IPS DF 4.7 (cell line): ENCODE measurements at regions not wholly inside any gene's neighbourhood (a gene's known extent, or its start where the extent isn't known, plus 50 kb on each side); places are given as distances from the start of the nearest gene placed in this dataset.

Experiments used
- DNase-seq: peaks from one replicate; pipeline ENCODE4 v3.0.0-alpha.2; 2013; ENCODE audit warnings: low spot score; ENCODE audit errors: extremely low read depth

DNA sequence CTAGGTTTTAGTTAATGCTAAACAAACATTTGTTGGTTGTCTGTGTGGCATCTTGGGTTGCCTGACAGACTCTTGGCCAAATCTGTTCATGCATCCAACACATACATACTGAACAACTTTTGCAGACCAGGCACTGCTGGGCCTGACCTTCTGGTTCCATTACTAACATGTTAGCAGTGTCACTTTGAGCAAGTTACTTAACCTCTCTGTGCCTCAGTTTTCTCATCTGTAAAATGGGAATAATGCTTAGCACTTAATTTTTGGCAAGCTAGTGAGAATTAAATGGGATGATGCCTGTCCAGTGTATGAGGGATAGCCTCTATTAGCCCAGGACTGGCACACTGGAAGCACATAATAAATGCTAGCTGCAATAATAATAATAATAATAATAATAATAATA lies 169.9 kb downstream of the DHX35 start:
- DNase-seq, result no peak

DNA sequence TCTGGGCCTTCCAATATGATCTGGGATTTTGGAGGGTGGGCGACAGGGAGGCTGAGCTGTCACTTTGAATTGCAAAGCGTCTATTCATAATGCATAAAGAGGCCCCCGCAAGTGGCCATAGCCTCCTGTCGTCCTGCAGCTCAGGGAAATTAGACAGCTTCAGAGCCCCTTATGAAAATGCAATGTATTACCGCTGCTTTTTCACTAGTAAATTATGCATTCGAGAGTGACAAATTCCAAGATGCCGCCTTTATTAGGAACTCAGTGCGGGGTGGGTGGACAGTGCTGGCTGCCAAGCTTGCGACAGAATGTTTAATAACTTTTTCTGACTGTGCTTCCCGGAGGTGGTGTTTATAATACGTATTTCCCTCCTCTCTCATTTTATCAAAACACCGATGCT lies 168.5 kb downstream of the DHX35 start:
- DNase-seq, result no peak

DNA sequence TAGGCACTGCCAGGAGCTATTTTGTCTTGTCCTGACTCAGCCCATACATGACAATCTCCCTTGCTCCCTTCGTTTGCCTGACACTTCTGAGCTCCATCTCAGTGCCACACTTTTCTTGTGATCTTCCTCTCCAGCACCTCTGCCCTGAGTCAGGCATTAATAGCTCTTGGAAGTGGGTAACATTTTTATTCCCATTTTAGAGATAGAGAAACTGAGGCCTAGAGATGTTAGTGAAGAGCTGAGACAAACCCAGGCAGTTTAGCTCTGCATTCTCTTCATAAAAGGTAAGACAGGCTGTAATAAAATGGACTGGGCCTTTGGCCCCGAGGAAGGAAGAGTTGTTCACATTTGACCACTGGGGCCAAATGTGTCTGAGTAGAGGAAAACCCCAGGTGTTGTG lies 167.4 kb downstream of the DHX35 start:
- no peak for DNase-seq

DNA sequence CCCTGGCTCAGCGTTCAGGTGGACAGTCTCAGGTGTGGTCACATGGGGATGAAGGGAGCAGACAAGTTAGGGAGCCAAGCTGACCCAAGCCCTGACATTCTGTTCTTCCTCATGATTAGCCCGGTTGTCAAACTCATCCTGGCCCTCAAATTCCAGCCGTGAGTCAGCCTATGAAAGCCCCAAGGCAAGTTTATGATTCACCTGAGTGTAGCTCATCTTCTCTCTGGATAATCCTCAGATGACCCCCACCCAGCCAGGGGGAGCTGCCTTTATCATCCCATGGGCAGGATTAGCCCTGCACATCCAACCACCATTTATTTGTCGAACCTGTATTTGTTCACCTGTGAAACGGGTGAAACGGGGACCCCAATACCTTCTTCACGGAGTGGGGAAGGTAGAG lies 161.9 kb downstream of the DHX35 start:
- DNase-seq, result no peak

DNA sequence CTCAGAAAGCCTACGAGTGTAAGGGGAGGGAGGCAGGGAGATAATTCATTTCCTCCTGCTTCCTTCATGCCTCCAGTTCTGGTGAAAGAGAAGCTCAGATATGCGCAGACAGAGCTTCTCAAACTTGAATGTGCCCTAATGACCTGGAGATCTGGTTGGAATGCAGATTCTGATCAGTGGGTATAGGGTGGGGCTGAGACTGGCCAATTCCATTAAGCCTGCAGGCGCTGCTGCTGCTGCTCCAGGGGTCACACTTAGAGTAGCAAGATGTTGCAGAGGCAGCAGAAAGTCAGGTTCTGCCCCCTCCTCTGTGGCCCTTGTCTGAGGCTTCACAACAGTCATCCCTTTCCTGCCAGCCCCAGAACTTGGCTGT lies 161.0 kb downstream of the DHX35 start:
- DNase-seq, result no peak

DNA sequence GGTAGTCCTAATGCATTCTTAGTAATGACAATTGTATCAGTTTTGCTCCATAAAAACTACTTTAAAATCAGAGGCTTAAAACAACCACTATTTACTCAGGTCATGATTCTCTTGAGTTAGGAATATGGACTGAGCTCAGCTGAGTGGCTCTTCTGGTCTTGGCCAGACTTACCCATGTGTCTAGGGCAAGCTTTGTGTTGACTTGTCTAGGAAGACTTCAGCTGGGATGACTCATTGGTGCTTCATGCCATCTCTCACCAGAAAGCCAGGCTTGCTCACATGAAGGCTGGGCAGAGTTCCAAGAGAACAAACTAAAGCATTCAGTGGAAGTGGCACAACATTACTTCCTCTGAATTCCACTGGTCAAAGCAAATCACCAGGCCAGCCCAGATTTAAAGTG lies 155.3 kb downstream of the DHX35 start:
- no peak for DNase-seq

DNA sequence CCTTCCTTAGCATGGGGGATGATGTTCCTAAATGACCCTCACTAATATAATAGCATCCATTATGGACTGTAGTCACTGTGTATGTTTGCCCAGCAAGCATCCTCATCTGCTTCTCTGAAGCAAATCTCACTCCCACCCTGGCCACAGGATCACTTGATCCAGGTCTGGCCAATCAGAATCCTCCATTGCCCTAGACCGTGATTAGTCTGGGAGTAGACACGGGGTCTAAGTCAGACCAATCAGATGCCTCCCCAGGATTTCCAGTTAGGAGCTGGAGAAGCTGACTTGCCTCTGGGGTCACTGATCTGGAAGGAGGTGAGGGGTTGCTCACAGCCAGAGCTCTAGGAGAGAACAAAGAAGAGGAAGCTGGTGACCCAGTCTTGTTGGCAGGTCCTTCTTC lies 153.9 kb downstream of the DHX35 start:
- no peak for DNase-seq

DNA sequence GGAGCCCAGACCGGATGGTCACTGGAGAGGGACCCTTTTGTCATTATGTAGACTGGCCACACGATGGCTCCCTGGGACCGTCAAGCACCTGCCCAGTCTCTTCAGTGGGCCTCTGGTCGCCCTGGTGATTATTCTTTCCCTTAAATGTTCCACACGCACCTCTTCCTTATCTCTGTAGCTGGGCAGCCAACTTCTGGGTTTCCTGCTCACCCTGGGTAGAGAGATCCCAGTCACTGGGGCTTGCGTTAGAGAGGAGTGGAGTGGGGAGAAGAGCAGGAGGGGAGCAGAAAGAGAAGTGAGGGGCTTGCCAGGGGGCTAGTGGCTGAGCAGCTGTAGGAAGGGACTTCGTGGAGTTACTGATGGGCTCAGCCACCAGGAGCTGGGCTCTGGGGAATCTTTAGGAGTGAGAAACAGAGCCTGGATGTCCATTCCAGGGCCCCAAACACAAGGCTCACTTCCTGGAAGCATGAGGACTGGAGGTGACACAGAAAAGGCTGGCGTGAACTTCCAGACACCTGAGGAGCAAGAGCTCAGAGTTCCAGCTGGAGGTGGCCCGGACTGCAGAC lies 150.1 kb downstream of the DHX35 start:
- DNase-seq, result peak; percentile 56

DNA sequence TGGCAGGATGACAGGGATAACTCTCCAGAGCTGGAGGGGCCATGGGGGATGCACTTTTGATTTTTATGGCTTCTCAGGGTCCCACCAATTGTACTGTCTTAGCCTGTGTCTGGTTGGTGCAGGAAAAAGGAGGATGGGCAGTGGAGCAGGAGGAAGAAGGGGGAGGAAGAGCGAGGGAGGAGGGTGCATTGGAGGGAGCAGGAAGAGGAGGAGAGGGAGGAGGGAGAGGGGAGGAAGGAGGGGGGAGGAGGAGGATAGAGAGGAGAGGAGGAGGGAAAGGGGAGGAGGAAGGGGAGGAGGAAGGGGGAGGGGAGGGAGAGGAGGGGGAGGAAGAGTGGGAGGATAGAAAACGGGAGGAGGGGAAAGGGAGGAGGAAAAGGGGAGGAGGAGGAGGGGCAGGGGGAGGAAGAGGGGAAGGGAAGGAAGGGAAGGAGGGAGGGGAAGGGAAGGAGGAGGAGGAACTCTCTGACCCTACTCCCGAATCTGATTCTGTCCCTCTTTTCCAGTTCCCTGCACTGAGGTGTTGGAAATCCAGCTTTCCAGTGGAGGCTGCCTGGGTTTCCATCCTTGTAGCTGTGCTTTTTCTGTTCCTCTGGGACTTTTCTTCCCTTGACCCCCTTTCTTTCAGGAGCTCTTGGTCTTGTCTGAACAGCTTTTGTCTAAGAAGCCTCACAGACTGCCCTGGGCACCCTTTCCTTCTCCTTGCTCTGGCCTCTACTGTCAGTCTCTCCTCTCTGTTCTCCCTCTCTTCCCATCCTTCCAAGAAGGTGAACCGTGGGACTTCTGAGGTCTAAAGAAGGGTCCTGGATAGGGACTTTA lies 149.4 kb downstream of the DHX35 start:
- DNase-seq, result no peak

DNA sequence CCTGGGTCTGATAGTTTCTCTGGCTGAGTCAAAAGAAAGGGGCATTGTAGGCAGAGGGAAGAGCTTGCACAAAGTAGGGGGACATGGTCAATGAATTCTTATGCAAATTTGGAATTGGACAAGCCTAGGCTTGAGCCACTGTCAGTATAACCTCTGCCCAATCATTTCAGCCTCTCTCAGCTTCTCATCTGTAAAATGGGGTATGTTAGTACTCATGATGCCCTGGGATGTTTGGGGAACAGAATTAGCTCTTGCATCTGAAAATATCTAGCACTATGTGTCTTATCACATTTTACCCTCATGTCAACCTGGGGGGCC lies 148.6 kb downstream of the DHX35 start:
- no peak for DNase-seq

DNA sequence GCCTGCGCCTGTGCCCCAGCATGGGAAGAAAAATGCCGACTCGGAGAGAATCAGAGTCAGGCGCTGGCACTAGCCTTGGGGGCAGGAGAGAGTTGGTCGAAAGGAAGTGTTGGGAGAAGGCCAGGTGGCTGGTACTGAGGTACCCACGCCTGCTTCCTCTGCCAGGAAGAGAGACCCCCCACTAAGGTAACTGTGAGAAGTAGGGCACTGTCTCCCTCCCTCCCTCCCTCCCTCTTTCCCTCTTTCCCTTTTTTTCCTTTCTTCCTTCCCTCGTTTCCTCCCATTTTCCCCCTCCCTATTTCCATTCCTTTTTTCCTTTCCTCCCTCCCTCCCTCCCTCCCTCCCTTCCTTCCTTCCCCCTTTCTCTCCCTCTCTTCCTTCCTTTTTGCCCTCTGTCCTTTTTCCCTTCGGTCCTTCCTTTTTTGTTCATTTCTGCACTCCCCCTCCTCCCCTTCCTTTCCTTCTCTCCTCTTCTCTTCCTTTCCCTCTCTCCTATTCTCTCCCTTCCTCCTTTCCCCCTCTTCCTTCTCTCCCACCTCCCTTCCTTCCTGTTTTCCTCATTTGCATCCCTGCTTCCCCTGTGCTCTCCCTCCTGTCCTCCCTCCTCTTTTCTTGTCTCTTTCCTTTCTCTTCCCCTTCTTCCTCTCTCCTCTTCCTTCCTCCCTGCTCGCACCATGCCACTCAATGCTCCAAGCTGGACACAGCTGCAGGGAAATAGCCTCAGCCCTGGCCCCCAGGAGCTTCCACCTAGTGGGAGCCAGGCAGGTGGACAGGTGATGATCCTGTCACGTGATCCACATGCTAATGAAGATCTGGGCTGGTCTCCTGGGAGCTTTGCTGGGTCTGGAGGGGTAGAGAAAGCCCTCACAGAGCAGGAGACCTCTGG lies 148.0 kb downstream of the DHX35 start:
- no peak for DNase-seq

DNA sequence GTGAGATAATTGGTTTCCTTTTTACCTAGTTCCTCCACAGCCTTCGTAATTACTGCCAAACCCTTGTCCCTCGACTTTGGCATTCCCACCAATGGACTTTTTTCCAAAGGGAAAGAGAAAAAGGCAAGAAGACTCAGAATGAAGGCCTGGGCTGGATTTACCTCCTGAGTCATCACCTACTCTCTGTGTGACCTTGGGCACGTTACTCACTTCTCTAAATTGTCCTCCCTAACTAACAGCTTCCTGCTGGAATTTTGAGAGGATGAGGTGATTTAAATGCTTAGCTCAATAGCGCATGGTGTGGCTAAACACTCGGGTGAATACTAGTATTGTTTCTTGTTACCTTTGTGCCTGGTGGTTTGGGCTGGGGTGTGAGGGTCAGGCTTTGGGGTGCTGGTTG lies 146.6 kb downstream of the DHX35 start:
- DNase-seq, result no peak

DNA sequence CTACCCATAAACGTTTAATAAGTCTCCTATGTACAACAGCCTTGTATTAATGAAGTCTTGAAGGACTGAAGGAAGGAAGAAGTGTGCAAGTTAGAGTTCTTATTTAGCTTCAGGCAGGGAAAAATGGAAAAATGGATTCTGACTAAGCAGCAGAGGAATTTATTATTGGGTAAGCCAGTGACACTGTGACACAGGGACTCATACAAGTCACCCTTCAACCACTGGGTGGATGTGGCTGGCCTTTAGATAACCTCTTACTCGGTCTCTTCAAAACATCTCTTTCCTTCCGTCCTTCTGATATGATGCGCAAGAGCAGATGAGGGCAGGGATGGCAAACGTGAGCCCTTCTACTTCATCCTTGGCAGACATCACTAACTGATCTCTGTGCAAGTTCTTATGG lies 145.6 kb downstream of the DHX35 start:
- DNase-seq, result no peak

DNA sequence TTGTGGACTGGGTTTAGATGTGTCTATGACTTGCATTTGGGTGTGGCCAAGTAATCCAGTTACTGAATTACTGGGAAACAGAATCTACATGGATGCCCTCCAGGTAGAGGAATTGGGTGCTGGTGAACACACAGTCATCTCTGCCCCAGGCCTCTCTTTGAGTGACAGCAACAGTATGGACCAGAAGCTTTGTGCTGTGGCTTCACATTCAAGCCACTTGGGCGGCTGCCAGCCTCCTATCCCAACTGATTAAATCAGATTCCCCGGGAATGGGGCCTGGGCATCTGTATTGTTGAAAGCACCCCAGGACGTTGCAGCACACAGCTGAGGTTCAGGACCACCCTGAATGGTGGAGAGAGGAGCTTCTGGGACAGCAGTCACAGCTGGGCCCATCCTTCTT lies 144.6 kb downstream of the DHX35 start:
- DNase-seq, result no peak

DNA sequence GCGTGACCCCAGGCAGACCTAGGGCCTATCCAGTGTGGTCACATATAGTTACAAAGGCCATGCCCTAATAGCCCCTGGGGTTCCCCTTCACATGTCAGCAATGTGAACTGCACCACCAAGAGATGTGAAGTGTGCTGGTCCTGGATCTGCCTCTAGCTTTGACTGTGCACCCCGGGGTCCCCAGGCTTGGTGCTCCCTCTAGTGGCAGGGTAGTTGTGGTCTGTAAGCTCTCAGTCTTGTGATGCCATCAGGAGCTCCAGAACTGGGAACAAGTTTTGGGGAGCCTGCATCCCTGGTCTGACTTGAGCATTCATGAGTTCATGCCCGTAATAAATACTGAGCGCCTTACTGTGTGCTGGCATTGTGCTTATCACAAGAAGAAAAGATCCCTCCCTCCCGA lies 143.4 kb downstream of the DHX35 start:
- no peak for DNase-seq

DNA sequence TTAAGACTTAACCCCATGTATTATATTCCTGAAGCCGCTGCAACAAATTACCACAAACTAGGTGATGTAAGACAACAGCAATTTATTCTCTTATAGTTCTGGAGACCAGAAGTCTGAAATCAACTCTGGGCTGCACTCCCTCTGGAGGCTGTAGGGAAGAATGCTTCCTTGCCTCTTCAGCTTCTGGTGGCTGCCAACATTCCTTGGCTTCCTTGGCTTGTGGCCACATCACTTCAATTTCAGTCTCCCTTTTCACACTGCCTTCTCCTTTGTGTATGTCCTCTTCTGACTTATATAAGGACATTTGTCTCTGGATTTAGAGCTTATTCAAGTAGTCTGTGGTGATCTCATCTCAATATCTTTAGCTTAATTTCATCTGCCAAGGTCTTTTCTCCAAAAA lies 141.6 kb downstream of the DHX35 start:
- no peak for DNase-seq

DNA sequence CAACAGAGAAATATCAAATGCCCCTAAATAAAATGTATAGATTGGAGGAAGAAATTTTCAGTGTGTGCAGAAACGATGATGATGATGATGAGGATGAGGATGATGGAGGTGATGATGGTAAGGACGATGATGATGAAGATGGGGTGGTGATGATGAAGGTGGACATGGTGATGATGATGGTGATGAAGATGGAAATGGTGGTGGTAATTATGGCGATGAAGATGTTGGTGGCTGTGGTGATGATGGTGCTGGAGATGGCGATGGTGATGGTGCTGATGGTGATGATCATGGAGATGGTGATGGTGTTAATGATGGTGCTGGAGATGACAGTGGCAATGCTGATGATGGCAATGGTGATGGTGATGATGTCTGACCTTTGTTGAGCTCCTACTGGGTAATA lies 141.2 kb downstream of the DHX35 start:
- no peak for DNase-seq

DNA sequence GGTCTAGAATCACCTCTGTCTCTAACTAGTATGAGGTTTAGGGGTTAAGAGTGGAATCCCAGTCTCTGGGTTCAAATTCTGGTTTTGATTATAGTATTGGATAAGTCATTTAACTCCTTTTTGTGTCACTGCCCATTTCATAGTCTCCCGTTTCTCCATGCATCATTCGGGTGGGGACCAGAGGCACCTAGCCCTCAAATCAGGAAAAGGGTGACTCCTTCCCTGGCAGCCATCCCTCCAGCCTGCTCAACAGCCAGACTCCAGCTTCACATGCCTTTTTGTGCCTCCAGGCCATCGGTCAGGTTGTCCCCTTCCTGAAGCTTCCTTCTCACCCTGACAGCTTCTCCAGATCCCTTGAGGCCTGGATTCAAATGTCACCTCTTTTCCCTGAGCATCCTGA lies 139.8 kb downstream of the DHX35 start:
- no peak for DNase-seq

DNA sequence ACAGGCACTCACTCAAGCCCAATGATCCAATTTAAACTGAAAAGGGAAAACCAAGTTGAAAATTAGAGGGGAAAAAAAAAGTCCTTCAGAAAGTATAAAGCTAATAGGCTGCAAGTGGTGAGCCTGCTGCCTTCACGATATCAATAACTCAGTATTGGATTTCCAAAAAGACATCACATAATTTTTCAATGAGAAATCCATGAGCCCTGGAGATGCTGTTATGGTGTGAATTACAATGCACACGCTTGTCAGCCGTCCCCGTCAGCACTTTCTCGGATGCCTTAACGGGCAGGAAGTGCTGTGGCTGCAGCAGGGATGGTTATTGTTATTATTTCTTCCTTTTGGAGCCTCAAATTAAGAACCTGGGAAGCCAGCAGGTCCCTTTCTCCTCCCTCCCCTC lies 138.5 kb downstream of the DHX35 start:
- DNase-seq, result no peak

DNA sequence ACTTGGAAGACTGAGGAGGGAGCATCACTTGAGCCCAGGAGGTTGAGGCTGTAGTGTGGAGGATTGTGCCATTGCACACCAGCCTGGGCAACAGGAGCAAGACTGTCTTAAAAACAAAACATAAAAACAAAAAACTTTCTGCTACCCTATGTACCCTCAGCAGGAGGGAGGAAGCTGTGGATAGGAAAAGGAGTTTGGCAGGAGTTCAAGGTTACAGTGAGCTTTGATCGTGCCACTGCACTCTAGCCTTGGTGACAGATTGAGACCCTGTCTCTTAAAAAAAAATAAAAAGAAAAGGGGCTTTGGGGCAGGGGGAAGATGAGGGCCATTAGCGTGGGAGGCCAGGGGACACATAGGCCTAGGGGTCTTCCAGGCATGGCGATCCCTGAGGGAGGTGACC lies 135.7 kb downstream of the DHX35 start:
- no peak for DNase-seq

DNA sequence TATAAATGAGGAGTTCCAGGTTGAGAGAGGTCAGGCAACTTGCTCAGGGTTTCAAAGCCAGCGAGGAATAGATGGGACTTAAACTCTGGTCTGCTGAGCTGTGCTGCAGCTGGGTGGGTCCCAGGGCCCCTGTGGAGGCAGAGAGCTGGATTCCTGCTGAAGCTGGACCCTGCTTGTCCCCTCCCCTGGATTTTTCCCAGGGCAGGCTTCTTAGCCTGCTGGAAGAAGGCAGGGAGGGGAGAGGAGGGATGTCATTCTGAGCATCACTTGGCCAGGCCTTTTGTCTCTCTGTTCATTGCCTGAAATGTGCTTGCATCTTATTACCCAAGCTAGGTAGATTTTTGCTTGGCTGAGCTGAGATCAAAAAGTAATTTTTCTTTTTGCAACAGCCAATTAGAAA lies 133.7 kb downstream of the DHX35 start:
- no peak for DNase-seq

DNA sequence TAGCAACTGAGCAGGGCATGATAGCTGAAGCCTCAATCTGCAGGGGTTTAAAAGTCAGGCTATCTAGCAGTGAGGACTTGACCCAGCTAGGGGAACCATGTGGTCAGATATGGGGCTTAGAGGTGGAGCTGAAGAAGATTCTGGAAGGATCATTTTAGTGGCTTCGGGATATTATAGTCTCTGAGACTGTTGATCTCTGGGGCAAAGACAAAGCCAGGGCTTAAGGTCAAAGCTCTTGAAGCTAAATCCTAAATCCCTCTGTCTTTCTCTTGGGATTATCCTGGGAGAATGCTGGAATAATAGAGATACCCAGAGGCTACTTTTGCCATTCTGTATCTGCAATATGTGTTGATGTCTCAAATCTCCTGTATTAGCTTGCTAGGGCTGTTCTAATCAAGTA lies 132.2 kb downstream of the DHX35 start:
- DNase-seq, result no peak
